ENCODE measurements at regions not wholly inside any gene's neighbourhood (a gene's known extent, or its start where the extent isn't known, plus 50 kb on each side); places are given as distances from the start of the nearest gene placed in this dataset.
"Not testable (repeated sequence)": the region's sequence is repeated elsewhere in the genome, so short reads cannot be mapped to it uniquely, and the experiment has no call there.

DNA sequence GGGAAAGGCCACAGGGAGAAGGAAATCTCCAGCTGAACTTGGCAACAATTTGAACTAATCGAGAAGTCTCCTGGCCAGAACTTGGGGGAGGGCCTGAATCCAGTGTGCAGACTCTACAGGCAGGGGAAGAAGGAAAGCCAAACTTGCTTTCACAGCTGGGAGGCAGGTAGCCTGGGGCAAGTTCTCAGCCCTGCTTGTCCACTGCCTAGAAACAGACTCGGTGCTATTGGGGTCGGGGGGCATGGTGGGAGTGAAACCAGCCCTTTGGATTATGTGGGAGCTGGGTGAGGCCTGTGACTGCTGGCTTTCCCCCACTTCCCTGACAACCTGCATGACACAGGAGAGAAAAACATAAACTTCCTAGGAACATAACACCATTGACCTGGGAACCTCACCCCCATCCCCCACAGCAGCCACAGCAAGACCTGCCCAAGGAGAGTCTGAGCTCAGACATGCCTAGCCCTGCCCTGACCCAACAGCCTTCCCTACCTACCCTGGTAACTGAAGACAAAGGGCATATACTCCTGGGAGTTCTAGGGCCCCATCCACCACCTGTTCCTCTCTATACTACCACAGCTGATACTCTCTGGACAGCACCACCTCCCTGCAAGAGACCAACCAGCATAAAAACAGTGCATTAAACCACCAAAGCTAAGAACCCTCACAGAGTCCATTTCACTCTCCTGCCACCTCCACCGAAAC is 103.7 kb upstream of the MNS1 start:
- DNase-seq (ENCODE audit: low spot score), result no peak

DNA sequence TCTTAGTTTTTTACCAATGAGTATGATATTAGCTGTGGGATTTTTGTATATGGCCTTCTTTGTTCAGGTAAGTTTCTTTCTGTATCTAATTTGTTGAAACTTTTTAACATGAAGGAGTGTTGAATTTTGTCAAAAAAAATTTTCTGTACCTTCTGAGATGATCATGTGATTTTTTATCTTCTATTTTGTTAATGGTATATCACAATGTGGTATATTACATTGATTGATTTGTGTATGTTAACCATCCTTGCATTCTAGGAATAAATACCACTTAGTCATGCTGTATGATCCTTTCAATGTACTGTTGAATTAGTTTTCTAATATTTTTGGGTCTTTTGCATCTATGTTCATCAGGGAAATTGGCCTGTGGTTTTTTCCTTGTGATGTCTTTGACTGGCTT is 92.5 kb upstream of the MNS1 start:
- no peak for DNase-seq (ENCODE audit: low spot score)

DNA sequence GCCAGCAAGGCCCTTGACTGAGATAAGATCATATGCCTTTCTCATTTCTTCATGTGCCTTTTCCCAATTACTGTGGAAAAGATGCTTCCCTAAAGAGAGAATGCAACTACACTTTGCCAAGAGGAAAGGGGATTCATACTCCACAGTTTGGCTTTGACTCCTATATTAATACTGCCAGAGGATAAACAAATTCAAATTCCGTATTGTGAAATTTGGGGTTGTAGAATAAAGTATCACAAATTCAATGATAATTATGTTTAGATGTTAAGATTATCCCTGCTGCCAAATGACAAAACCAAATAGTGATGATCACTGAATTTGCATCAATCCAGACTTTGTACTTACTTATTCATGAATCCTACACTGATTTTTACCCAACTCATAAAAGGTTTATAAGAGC is 88.5 kb upstream of the MNS1 start:
- no peak for DNase-seq (ENCODE audit: low spot score)

DNA sequence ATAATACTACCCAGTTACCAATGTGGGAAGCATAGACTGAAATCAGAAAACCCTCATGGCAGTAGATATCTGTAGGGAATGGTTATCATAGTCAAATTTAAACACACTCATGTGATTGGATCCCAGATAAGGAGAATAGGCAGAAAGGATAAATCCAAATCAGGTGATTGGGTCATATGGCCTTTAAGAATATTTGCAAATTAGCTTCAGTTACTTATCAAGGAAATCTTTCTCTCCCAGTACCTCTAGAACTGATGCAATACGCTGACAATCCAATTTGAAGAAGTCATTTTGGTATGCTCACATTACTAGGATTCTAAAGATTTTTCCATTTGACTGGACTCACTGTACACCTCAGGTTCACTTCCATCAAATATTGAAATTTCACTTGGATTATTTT is 87.7 kb upstream of the MNS1 start:
- DNase-seq (ENCODE audit: low spot score), result no peak

DNA sequence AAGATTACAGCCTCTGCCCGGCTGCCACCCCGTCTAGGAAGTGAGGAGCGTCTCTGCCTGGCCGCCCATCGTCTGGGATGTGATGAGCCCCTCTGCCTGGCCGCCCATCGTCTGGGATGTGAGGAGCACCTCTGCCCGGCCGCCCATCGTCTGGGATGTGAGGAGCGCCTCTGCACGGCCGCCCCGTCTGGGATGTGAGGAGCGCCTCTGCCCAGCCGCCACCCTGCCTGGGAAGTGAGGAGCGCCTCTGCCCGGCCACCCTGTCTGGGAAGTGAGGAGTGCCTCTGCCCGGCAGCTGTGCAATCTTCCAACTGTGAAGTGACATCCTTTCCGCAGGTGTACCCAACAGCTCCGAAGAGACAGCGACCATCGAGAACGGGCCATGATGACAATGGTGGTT is 75.6 kb upstream of the MNS1 start:
- DNase-seq (ENCODE audit: low spot score), result not testable (repeated sequence)

DNA sequence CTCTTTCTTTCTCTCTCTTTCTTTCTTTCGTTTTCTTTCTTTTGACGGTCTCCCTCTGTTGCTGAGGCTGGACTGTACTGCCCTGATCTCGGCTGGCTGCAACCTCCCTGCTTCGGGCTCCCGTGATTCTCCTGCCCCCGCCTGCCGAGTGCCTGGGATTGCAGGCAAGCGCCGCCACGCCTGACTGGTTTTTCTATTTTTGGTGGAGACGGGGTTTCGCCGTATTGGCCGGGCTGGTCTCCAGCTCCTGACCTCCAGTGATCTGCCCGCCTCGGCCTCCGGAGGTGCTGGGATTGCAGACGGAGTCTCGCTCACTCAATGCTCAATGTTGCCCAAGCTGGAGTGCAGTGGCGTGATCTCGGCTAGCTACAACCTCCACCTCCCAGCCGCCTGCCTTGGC is 75.2 kb upstream of the MNS1 start:
- DNase-seq (ENCODE audit: low spot score), result not testable (repeated sequence)

DNA sequence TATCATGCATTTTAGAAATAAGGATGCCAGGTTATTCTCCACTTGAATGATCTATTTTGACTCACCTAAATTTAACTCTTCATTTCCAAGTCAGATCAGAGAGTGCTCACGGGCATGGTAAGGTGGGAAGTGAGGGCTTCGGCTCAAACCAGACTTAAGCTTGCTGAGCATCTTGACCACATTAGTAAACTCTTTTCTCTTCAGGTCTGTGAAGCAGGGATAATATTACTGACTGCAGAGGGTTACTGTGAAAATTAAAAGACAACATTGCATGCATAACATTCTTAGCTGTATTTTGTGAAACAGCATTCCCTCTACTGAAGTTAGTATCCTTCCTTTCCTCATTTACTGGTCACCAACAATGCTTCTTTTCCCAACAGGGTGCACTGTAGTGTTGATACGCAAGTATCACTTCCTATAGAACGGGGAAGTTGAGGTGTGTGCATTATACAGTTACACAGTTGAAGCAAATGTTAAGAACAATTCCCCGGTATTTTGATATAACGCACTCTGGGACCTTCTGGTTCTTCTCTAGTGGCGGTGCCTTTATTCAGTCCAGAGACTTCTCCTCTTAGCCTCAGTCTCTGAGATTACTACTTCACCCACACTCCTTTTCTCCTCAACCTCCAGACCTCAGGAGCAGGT is 74.1 kb upstream of the MNS1 start:
- DNase-seq (ENCODE audit: low spot score), result no peak

DNA sequence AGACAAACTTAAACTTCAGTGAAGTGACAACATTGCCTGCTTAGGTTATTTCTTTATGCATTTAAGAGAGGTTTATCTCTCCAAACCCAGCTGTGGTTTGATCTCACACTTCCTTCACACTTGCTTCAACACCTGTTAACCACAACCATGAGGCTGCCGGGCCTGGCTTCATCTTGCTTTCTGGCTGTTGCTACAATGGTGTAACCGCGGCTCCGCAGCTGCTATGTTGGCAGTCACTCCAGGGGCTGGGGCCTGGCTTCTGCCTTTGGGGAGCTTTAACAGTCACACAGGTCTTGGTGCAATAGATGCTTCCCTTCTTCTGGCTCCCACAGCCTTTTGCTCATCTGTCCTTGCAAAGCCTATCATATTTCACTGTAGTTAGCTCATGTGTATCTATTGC is 72.9 kb upstream of the MNS1 start:
- peak; percentile 24 for DNase-seq (ENCODE audit: low spot score)

DNA sequence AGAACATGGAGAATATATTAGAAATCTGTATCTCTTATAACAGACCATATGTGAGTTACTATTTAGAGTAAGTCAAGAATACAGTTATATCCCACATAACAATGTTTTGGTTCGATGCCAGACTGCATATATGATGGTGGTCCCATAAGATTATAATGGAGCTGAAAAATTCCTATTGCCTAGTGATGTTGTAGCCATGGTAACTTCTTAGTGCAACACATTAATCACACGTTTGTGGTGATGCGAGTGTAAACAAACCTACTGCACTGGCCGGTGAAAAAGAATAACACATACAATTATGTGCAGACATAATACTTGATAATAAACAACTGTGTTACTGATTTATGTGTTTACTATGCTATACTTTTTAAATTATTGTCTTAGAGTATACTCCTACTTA is 69.8 kb upstream of the MNS1 start:
- DNase-seq (ENCODE audit: low spot score), result no peak

DNA sequence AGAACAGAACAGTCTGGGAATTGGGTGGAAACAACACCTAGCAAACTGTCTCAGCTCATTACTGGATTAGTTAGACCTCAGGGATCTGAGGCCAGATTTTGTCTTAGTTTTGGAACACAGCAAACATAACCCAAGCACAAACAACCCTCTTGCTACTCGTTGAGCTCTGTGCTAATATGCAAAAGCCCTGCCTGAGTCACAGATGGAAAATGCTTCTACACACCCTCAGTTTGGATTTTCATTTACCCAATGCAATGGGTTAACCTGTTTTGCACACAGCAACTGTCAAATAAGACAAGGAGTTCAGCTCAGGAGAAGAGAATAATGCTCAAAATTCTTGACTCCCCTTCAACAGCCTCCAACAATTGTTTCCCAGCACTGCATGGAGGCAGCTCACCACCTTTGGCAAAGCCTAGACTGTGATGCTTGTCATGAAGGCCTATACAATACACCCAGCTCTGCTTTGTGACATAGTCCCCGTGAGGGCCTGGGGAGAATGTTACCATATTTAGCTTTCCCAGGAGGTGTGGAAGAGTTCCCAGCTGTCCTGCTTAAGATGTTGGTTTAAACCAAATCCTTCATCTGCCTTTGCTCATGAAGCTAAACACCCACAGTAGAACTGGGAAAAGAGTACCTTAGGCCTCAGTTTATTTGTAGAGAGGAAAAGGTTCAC is 68.9 kb upstream of the MNS1 start:
- DNase-seq (ENCODE audit: low spot score), result no peak

DNA sequence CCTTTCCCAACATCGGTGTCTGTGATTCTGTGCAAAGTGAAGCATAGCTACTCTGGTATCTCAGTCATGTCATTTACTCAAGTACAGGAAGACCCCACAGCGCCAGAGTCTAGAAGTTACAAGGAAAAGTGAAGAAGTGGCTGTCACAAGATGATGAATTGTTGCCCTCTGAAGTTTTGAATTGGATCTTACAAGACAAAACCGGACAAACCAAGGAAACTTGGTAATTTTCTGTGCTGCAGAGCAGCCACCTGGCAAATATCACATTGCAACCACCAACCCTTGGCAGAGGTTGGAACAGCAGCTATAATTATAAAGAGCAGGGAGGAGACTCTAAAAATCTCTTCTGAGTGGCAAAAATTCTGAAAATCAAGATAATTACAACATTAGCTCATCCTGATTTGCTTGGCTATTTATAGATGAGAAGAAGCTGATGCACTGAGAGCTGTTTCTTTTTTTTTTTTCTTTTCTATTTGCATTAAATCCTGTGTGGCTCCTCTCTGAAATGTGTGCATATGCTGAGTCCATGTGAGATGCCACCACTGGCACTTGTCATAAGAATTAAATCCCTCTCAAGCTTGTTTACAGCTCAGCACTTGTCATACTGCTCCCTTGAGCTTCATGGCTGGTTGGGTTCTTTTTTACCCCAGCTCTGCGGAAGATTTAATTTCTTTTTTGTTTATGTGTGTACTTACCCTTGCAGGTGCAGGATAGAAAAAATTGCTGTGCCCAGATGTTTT is 68.0 kb upstream of the MNS1 start:
- no peak for DNase-seq (ENCODE audit: low spot score)

DNA sequence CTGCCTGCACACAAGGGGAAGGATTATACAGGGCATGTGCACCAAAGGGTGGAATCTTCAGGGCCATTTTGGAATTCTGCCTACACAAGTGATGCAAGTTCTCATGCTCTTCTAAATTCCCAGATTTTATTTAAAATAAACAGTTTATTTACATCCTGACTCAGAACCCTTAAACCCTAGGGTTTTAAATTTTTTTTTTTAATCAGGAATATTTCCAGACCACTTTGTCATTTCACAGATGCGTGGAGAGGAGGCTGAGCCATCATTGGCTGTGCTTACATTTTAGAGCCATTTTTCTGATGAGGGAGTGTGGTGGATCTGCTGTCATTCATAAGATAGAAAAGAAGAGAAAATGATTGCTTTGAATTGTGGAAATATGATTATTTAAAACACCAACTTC is 65.2 kb upstream of the MNS1 start:
- DNase-seq (ENCODE audit: low spot score), result no peak

DNA sequence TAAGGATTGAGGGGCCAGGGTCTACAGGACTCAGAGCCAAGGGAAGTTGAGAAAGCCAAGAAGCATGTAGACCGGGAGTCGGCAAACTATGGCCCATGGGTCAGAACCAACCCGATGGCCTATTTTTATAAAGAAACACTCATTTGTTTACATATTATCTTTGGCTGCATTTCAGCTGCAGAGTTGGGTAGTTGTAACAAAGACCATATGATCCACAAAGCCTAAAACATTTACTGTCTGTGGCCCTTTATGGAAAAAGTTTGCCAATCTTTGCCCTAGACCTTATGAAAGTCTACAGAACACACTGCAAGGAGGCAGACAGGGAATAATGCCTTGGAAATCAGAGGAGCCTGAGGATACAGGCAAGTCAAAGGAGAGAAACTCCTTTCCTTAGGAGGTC is 63.2 kb upstream of the MNS1 start:
- no peak for DNase-seq (ENCODE audit: low spot score)

DNA sequence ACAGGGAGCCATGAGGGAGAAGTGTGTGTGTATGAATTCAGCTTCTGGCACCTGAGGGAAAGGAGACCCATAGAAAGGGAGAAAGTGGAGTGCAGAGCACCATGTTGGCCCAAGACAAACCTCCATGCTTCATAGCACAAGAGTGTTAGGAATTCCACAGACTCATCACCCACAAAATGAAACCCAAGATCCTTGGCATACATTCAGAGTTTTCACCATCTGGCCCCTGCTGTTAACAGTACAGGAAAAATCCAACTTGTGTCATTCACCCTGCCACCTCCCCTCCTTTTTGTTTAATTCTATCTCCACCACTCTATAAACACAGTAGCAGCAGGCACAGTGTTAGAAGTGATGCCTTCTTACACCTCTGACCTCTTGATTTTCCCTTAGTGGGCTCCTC is 60.0 kb upstream of the MNS1 start:
- DNase-seq (ENCODE audit: low spot score), result no peak

DNA sequence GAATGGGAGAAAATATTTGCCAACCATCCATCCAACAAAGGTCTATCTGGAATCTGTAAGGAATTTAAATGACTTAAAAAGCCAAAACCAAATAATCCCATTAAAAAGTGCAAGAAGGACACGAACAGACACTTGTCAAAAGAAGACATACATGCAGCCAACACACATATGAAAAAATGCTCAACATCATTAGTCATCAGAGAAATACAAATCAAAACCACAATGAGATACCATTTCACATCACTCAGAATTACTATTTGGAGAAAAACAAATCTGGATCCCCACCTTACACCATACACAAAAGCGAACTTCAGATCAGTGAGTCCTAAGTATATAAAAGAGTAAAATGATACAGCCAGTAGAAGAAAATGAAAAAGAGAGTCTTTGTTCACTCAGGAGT is 58.6 kb upstream of the MNS1 start:
- DNase-seq (ENCODE audit: low spot score), result no peak

DNA sequence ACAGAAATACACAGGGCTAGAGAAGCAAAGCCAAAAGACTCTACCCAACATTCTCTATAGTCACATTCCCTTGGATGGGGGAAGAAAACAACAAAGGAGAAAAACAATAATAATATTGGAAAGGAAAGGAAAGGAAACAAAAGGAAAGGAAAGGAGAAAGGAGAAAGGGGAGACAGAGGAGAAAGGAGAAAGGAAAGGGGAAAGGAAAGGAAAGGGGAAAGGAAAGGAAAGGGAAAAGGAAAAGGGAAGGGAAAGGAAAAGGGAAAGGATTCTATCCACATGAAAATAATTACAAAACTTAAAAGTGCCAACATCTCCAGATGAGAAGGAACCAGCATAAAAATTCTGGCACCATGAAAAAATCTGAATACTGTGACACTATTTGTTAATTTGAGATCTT is 54.1 kb upstream of the MNS1 start:
- no peak for DNase-seq (ENCODE audit: low spot score)

All from CD4-positive, alpha-beta T cell treated with Interleukin-6 at 100 ng/mL for 8 hours (primary cell).